ENCODE measurements at regions not wholly inside any gene's neighbourhood (a gene's known extent, or its start where the extent isn't known, plus 50 kb on each side); places are given as distances from the start of the nearest gene placed in this dataset.

DNA sequence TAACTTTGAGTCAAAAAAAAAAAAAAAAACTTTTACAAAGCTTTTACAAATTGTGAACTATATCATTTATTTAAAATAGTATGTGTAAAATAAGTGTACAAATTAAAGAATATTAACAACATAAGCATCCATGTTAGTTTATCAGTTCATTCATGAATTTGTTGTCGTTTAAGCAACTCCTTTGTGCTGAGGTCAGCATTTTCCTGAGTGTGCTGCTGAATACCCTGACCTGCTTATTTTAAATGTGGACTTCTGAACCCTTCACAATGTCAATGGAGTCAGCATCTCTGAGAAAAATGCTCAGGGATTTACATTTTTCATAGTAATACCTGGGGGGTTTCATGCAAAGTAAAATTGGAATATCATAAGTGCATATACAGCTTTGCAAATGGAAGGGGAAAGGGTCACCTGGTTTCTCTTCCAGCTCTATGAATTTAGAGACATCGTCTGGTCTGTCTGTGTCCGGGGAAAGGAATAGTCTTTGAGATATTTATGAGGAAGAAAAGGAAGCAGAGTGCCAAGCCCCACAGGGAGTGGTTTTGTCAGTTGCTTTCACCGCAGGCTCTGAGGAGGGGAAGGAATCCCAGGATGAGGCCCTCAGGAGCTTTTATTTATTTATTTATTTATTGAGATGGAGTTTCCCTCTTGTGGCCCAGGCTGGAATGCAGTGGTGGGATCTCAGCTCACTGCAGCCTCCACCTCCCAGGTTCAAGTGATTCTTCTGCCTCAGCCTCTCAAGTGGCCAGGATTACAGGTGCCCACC is 125.5 kb upstream of the SVIL start:
- H3K9me3 ChIP-seq (ENCODE audit: low read depth) = no peaks in the 10 kb centered on the region
- TF ChIP-seq, protein P1, sequence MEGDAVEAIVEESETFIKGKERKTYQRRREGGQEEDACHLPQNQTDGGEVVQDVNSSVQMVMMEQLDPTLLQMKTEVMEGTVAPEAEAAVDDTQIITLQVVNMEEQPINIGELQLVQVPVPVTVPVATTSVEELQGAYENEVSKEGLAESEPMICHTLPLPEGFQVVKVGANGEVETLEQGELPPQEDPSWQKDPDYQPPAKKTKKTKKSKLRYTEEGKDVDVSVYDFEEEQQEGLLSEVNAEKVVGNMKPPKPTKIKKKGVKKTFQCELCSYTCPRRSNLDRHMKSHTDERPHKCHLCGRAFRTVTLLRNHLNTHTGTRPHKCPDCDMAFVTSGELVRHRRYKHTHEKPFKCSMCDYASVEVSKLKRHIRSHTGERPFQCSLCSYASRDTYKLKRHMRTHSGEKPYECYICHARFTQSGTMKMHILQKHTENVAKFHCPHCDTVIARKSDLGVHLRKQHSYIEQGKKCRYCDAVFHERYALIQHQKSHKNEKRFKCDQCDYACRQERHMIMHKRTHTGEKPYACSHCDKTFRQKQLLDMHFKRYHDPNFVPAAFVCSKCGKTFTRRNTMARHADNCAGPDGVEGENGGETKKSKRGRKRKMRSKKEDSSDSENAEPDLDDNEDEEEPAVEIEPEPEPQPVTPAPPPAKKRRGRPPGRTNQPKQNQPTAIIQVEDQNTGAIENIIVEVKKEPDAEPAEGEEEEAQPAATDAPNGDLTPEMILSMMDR (IDR thresholded peaks at IDR 0.05; ENCODE audit: low read depth, low read length) = no peak
- H3K4me3 ChIP-seq = no peak overlapping the region
- H3K4me1 ChIP-seq (ENCODE audit: low read depth) = no peaks in the 10 kb centered on the region
- no peaks in the 10 kb centered on the region for H3K27me3 ChIP-seq
- H3K36me3 ChIP-seq = no peaks in the 10 kb centered on the region
- no peak for DNase-seq (ENCODE audit: low read depth in 1 of 2, low spot score in 1 of 2)
- no peak overlapping the region for H3K27ac ChIP-seq

DNA sequence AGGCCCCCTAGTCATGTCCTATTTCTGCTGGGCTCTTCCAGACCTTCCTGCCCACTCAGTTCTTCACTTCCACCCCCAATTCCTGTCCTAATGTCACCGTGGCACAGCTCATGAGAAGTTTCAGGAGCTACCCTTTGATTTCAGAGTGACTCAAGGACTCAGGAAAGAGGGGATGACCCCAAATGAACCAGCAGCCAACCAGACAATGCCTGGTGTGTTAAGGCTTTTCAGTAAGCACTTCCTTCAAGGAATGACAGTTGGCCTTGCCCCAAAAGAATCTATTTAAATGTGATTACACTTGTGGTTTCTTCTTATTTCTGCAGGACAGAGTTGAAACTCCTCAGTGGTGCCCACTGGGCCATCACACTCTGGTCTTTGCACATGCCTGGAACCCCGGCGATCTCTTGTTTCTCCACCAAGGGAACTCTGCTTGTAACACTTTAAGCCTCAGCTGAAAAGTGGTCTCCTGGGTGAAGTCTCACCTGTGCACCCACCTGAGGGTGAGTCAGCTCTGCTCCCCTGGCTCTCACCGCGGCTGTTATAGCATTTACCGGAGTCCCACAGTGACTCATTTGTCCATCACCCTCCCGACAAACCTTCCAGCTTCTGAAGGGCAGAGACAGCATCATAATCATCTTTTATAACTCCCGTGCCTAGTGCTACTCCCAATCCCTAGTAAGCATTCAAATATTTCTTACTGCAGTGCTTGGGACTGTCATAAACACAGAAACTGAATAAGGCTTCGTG is 123.0 kb upstream of the SVIL start:
- Histone ChIP-seq H3K9me3 (ENCODE audit: low read depth) (no peaks in the 10 kb centered on the region), H3K27ac (no peak overlapping the region), H3K36me3 (no peaks in the 10 kb centered on the region)

DNA sequence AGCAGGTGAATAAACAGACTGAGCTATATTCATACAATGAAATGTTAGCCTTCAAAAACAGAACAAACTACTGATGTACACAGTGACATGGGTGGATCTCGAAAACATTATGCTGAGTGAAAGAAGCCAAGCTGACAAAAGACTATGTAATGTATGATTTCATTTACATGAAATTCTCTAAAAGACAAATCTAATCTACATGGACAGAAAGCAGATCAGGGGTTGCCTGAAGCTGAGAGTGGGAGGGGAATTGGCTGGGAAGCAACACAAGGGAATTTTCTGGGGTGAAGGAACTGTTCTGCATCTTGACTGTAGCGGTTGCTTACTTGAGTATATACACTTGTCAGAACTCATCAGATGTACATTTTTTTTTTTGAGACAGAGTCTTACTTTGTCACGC is 121.7 kb upstream of the SVIL start:
- no peaks in the 10 kb centered on the region for H3K4me1 ChIP-seq (ENCODE audit: low read depth)
- TF ChIP-seq, protein P1 (IDR thresholded peaks at IDR 0.05; ENCODE audit: low read depth, low read length) = no peak
- no peaks in the 10 kb centered on the region for H3K9me3 ChIP-seq (ENCODE audit: low read depth)
- no peaks in the 10 kb centered on the region for H3K27me3 ChIP-seq
- no peak overlapping the region for H3K4me3 ChIP-seq
- no peak for DNase-seq (ENCODE audit: low read depth in 1 of 2, low spot score in 1 of 2)
- no peaks in the 10 kb centered on the region for H3K36me3 ChIP-seq
- no peak overlapping the region for H3K27ac ChIP-seq

More for the DNA sequence above, 123.0 kb upstream of the SVIL start:
- H3K4me1 ChIP-seq (ENCODE audit: low read depth) = no peaks in the 10 kb centered on the region
- no peak overlapping the region for H3K4me3 ChIP-seq
- DNase-seq (ENCODE audit: low read depth in 1 of 2, low spot score in 1 of 2) = peak in 1 of 2 donors; percentile 38
- no peaks in the 10 kb centered on the region for H3K27me3 ChIP-seq
- TF ChIP-seq, protein P1 (IDR thresholded peaks at IDR 0.05; ENCODE audit: low read depth, low read length) = no peak

DNA sequence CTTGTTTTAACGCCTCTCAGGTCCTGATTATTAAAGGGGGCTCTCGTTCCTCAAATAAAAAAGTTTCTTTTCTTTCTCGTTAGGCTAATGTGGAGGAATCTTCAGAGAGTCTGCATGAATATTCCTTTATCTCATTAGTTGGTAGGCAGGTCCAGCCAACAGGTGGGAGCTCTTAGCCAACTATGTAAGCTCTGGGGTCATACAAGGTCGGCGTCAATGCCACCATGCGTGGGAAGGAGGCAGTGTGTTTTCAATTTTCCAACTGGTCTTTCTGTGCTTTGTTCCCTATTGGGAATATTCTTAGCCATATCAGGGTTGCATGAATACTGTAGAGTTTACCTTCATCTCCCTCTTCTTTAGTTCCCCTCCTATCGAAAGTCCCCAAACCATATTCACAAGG is 118.5 kb upstream of the SVIL start:
- Histone ChIP-seq H3K4me3 (no peak overlapping the region), H3K4me1 (ENCODE audit: low read depth) (no peaks in the 10 kb centered on the region), H3K27ac (no peak overlapping the region), H3K36me3 (no peaks in the 10 kb centered on the region), H3K27me3 (no peaks in the 10 kb centered on the region), H3K9me3 (ENCODE audit: low read depth) (no peaks in the 10 kb centered on the region)
- TF ChIP-seq, protein P1 (IDR thresholded peaks at IDR 0.05; ENCODE audit: low read depth, low read length) = no peak
- DNase-seq (ENCODE audit: low read depth in 1 of 2, low spot score in 1 of 2) = no peak

DNA sequence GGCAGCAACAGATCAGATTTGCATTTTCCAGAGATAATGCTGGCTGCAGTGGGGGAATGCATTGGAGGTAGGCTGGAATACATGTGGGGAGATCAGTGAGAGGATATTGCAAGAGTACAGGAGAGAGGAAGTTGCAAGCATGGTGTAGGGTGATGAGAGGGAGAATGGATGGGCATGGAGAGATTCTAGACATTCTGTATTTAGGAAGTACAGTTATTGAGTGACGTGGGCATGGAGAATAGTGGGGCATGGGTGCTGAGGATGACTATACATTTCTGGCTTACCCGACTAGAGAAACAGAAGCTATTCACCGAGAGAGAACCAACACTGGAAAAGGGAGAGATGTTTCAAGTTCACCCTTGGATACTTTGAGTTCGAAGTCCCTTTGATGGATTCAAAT is 116.9 kb upstream of the SVIL start:
- TF ChIP-seq, protein P1 (IDR thresholded peaks at IDR 0.05; ENCODE audit: low read depth, low read length) = no peak
- H3K27ac ChIP-seq = no peak overlapping the region
- no peak for DNase-seq (ENCODE audit: low read depth in 1 of 2, low spot score in 1 of 2)
- H3K4me3 ChIP-seq = no peak overlapping the region
- H3K4me1 ChIP-seq (ENCODE audit: low read depth) = no peaks in the 10 kb centered on the region
- H3K9me3 ChIP-seq (ENCODE audit: low read depth) = no peaks in the 10 kb centered on the region
- H3K27me3 ChIP-seq = no peaks in the 10 kb centered on the region
- H3K36me3 ChIP-seq = no peaks in the 10 kb centered on the region

Measured in cardiac muscle cell (in vitro differentiated cells and primary cell).